Activated naive CD4-positive, alpha-beta T cell treated with anti-CD3 and anti-CD28 coated beads, Interleukin-2, amount 50 U/mL, for 16 hours (primary cell): ENCODE measurements at regions not wholly inside any gene's neighbourhood (a gene's known extent, or its start where the extent isn't known, plus 50 kb on each side); places are given as distances from the start of the nearest gene placed in this dataset.

Experiments
- DNase-seq: peaks from one replicate; pipeline ENCODE4 v3.0.0-alpha.2; 2020

GRCh38 chr11:112765337-112765736, 195.9 kb upstream of the NCAM1 start:
- no peak for DNase-seq

- DNase-seq = no peak
Observed at GRCh38 chr11:112769170-112769569, 192.1 kb upstream of the NCAM1 start.

GRCh38 chr11:112769584-112769983, 191.6 kb upstream of the NCAM1 start:
- no peak for DNase-seq

- DNase-seq = no peak
Observed at GRCh38 chr11:112770033-112770432, 191.2 kb upstream of the NCAM1 start.

GRCh38 chr11:112770487-112770886, 190.7 kb upstream of the NCAM1 start:
- no peak for DNase-seq

- DNase-seq = no peak
Observed at GRCh38 chr11:112771851-112772250, 189.4 kb upstream of the NCAM1 start.

GRCh38 chr11:112773264-112773663, 188.0 kb upstream of the NCAM1 start:
- no peak for DNase-seq

- DNase-seq = no peak
Observed at GRCh38 chr11:112776834-112777233, 184.4 kb upstream of the NCAM1 start.

GRCh38 chr11:112777283-112777751, 183.9 kb upstream of the NCAM1 start:
- DNase-seq = no peak

- no peak for DNase-seq
Observed at GRCh38 chr11:112778091-112778876, 182.9 kb upstream of the NCAM1 start.

GRCh38 chr11:112778877-112779266, 182.3 kb upstream of the NCAM1 start:
- no peak for DNase-seq

- DNase-seq = no peak
Observed at GRCh38 chr11:112780351-112781087, 180.7 kb upstream of the NCAM1 start.

GRCh38 chr11:112783945-112784322, 177.3 kb upstream of the NCAM1 start:
- DNase-seq = no peak

- no peak for DNase-seq
Observed at GRCh38 chr11:112784323-112785073, 176.7 kb upstream of the NCAM1 start.

GRCh38 chr11:112785149-112785548, 176.1 kb upstream of the NCAM1 start:
- DNase-seq = no peak

GRCh38 chr11:112785719-112786118, 175.5 kb upstream of the NCAM1 start:
- no peak for DNase-seq

GRCh38 chr11:112786196-112786595, 175.0 kb upstream of the NCAM1 start:
- no peak for DNase-seq

- no peak for DNase-seq
Observed at GRCh38 chr11:112786886-112787530, 174.2 kb upstream of the NCAM1 start.

GRCh38 chr11:112789481-112789880, 171.7 kb upstream of the NCAM1 start:
- DNase-seq = no peak

- no peak for DNase-seq
Observed at GRCh38 chr11:112790286-112790685, 170.9 kb upstream of the NCAM1 start.

- no peak for DNase-seq
Observed at GRCh38 chr11:112792070-112792469, 169.2 kb upstream of the NCAM1 start.

GRCh38 chr11:112793416-112793815, 167.8 kb upstream of the NCAM1 start:
- no peak for DNase-seq

GRCh38 chr11:112794331-112794846, 166.8 kb upstream of the NCAM1 start:
- no peak for DNase-seq
